Dermis blood vessel endothelial cell (primary cell): ENCODE measurements at regions not wholly inside any gene's neighbourhood (a gene's known extent, or its start where the extent isn't known, plus 50 kb on each side); places are given as distances from the start of the nearest gene placed in this dataset.
"Not testable (repeated sequence)": the region's sequence is repeated elsewhere in the genome, so short reads cannot be mapped to it uniquely, and the experiment has no call there.

Experiments used
- DNase-seq: peaks from one replicate; pipeline ENCODE4 v3.0.0; 2010

DNA sequence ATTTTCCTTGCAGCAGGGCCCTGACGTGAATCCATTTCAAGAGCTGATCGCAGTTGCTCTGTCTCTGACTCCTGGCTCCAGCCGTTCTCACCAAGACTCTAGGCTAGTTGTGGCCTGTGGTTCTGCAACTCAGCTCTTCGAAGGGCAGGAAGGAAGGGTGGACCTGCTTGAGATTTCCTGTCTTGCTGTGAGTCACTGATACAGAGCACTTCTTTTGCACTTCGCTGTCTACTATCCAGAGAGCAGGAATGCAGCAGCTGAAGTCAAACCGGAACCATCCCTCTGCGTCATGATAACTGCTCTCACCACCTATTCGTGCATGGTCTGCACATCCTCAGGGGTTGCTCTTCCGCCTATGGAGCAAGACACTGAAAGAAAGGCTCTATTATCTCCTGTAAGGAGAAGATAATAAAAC lies 59.7 kb downstream of the RAP2B start:
- DNase-seq: peak; percentile 95

DNA sequence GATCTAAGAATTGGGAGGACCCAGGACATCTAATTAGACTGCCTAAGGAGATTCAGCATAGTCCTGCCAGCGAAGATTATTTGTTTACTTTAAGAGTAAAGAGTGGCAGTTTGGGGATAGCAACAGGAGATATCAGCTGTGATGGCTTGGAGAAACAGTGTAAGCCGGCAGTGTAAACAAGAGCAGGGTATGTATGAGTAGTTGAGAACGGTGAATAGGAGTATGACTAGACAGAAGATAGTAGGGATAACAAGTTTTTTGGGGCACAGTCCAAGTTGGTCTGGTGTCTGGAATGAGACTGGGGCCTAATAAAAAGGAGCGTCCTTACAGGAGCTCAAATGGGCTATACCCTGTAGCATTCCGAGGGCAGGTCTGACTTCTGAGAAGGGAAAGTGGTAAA lies 64.9 kb downstream of the RAP2B start:
- not testable (repeated sequence) for DNase-seq

DNA sequence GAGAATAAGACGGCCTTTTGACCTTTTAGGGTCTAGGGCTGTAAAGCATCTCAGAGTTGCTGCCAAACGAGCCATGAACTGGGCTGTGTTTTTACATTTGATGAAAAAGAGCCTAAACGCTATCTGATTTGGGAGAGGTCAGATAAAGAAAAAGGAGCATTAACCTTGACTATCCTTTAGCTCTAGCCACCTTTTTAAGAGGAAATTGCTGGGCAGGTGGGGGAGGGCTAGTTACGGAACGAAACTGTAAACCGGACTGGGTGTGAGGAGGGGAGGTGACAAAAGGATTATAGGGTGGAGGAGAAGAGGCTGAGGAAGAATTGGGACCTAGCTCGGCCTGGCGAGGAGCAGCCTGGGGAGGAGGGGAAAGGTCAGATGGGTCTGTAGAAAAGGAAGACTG lies 68.4 kb downstream of the RAP2B start:
- not testable (repeated sequence) for DNase-seq

DNA sequence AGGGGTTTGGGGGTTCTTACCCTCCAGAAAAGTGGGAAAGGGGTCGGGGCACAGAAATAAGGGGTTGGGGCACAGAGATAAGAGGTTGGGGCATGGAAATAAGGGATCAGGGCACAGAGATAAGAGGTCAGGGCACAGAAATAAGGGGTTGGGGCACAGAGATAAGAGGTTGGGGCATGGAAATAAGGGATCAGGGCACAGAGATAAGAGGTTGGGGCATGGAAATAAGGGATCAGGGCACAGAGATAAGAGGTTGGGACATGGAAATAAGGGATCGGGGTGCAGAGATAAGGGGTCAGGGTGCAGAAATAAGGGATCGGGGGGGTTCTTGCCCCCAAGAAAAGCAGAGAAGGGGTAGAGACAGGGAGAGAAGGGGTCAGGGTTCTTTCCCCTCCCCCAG lies 69.2 kb downstream of the RAP2B start:
- DNase-seq: not testable (repeated sequence)

DNA sequence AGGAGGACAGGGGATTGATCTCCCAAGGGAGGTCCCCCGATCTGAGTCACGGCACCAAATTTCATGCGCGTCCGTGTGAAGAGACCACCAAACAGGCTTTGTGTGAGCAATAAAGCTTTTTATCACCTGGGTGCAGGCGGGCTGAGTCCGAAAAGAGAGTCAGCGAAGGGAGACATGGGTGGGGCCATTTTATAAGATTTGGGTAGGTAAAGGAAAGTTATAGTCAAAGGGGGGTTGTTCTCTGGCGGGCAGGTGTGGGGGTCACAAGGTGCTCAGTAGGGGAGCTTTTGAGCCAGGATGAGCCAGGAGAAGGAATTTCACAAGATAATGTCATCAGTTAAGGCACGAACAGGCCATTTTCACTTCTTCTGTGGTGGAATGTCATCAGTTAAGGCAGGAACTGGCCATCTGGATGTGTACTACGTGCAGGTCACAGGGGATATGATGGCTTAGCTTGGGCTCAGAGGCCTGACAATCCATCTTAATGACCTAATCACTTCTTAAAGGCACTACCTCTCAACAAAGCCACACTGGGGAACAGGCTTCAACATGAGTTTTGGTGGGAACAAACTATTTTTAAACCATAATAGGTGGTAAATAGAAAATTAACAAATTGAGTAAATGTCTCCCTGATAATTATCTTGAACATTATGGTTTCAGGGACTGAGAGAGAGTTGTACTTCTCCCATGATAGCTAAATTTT lies 70.2 kb downstream of the RAP2B start:
- DNase-seq: not testable (repeated sequence)

DNA sequence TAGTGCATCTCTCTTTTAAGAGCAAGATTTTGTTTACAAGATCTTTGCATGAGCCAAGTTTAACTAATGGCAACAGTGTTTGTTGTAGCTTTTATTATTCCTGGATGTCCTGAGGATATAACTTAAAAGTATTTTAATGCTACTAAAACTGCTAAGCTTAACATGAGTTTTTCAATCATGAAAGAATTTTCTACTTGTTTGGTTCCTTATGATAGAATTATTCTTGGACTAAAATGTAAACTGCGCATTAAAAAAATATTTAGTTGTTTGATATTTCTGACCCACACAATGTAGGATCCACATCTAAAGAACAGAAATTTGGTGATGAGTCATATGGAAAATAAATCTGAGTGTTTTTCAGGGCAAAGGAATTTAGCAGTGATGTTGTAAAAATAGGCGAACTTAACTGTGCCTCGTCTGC lies 70.8 kb downstream of the RAP2B start:
- DNase-seq: peak; percentile 19

DNA sequence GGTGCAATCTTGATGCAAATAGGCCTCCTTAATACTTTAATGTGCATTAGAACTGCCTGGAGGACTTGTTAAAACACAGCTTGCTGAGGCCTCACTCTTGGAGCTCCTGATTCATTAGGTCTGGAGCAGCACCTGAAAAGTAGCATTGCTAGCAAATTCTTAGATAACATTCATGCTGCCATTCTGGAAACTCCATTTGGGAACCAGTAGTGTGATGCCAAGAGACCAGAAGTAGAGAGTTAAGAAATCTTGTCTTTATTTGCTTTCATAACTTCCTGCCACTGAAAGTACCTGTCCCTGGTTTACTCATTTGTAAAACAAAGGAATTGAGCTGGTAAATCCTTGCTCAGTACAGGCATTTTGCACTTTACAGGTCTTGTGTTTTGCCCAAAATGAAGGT lies 72.0 kb downstream of the RAP2B start:
- no peak for DNase-seq

DNA sequence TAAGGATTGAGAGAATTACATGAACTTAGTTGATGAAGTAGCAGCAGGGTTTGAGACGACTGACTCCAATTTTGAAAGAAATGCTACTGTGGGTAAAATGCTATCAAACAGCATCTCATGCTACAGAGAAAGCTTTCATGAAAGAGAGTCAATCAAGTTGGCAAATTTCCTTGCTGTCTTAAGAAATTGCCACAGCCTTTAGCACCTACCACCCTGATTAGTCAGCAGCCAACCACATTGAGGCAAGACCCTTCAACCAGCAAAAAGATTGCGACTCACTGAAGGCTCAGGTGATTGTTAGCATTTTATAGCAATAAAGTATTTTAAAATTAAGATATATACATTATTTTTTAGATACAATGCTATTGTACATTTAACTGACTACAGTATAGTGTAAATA lies 80.9 kb downstream of the RAP2B start:
- DNase-seq: no peak

DNA sequence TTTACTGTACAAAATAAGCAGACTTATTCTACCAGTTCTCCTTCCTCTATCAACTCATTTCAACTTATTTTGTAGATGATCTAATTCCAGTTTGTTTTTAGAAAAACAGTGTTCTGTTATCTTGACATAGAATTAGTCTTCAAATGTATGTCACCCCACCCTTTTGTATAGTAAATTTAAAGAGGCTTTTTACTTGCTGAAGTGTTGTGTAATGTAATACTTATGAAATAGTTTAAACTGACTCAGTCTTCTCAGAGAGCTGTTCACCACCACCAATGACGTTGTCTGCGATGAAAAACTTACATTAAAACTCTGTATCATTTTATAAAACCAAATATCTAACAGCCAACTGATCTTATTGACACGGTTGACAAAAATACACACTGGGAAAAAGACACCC lies 82.9 kb downstream of the RAP2B start:
- DNase-seq: no peak

DNA sequence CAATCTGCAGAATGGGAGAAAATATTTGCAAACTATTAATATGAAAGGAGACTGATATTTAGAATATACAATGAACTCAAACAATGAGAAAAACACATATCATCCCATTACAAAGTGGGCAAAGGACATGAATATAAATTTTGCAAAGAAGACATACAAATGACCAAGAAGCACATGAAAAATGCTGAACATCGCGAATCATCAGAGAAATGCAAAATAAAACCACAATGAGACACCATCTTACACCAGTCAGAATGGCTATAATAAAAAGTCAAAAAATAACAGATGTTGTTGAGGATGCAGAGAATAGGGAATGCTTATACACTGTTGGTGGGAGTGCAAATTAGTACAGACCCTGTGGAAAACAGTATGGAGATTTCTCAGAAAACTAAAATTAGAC lies 83.6 kb downstream of the RAP2B start:
- no peak for DNase-seq

DNA sequence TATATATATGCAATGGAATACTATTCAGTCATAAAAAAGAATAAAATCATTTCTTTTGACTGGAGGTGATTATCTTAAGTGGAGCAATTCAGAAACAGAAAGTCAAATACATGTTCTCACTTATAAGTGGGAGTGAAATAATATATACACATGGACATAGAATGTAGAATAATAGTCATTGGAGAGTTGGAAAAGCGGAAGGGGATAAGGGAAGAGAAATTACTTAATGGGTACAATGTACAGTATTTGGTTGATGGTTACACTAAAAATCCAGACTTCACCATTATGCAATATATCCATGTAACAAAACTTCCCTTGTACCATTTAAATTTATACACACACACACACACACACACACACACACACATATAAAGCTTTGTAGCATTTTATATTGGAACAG lies 84.3 kb downstream of the RAP2B start:
- no peak for DNase-seq

DNA sequence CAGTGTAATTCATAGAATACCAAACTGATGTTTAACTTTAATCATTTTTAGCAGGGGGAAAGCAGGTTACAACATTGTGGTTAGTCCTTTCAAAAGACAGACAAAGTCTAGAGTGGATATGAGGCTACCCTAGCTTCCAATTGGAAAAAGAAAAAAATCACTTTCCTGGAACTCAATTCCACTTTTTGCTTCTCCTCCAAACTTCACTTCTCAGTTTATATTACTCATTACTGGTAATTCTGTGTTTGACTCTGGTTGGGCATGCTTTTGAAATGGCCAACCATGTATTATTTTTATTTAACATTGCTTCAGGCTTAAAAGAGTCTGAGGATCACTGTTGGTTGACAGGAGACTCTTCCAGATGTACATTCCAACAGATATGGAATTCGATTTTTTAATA lies 84.8 kb downstream of the RAP2B start:
- no peak for DNase-seq

DNA sequence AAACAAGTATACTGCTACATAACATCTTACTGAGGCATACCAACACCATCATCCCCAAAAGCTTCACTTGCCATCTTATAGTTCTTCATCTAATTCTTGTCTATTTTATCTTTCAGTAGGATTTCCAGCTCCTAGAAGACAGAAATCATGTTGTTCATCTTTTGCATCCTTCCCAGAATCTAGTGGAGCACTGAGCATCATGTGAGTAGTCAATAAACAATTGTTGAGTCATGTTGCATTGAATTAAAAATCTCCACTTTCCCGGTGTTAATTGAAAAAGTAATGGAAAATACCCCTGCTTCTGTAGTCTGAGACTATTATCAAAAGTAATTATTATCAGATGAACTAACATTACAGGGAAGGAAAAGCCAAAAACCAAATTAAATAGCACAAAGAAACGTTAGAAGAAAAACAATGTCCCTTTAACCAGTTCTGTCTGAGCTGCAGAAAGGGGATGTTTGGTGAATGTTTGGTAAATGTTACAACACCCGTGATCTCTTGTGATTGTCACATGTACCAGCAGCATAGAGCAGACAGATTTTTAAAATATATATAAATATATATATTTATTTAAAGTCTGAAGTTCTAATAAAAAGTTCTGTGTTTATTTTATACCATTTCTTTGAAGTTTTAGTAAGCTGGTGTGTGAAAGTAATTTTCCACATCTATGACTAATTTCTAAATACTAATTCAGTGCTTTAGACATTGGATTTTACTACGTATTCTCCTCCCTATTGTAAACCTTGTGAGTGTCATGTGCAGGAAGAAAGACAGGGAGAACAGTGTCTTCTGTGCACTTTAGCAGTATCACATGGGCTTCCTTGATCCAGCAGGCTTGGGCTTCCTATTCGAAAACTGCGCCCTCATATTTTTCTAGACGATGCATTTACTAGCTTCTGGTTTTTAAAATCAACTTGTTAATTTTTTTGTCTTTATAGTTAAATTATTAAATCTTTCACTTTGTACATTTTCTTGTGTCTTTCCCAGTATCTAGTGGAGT lies 85.6 kb downstream of the RAP2B start:
- DNase-seq: no peak

DNA sequence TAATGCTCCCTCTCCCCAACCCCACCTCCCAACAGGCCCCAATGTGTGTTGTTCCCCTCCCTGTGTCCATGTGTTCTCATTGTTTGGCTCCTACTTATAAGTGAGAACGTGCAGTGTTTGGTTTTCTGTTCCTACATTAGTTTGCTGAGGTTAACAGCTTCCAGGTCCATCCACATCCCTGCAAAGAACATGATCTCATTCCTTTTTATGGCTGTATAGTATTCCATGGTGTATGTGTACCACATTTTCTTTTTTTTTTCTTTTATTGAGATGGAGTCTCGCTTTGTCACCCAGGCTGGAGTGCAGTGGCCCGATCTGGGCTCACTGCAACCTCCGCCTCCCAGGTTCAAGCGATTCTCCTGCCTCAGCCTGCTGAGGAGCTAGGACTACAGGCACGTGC lies 86.8 kb downstream of the RAP2B start:
- not testable (repeated sequence) for DNase-seq

DNA sequence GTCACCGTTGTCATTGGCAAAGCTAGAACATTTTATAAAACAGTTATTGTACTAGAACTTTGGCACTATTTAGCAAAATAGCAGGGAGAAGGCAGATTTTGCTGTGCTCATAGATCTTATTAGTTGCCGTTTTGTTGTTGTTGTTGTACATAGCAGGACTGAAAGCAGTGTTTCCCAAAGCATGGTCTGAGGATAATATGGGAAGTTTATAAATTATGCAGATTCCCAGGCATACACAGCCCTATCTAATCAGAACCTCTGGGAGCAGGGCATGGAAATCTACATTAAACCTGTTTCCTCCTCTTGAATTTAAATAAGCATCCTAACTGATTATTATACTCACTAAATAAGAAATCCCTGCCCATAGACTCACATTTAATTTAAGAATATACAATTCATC lies 87.9 kb downstream of the RAP2B start:
- DNase-seq: no peak

DNA sequence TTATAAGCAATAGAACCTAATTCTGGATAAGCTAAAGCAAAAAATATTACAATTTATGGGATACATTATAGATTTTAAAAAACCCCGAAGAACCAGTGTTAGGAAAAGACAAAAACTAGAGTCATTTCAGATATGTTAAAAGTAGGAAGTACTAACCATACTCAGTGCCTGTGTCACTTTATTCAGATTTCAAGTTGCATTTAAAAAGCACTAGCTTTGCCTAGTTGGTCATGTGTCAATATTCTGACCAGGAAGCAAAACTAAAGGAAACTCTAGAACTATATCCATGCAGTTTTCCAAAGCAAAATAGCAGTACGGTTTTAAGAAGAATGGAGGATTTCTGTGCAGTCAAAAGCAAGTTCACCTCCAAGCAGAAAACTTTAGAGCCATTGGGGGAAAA lies 88.4 kb downstream of the RAP2B start:
- DNase-seq: no peak

DNA sequence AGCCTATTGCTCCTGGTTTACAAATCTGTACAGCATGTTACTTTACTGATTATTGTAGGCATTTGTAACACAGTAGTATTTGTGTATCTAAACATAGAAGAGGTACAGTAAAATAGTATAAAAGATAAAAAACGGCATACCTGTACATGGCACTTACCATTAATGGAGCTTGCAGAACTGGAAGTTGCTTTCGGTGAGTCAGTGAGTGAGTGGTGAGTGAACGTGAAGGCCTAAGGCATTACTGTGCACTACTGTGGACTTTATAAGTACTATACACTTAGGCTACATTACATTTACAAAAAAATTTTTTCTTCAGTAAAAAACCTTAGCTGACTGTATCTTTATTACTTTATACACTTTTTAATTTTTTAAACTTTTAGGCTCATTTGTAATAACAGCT lies 90.9 kb downstream of the RAP2B start:
- no peak for DNase-seq

DNA sequence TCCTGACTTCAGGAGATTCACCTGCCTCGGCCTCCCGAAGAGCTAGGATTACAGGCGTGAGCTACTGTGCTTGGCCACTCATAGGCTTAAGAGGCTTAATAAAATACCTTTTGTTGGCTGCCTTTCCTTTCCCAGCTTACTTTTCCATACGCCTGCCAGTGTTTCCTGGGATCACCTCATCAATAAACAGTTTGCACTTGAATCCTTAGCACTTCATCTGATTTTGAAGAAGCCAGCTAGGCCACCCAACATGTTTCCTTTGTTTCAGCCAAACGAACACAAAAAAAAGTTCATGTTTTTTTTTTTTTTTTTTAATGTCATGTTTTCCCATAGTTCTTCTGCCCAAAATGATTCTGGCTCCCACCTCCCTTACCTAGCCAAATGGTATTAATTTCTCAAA lies 92.3 kb downstream of the RAP2B start:
- no peak for DNase-seq

DNA sequence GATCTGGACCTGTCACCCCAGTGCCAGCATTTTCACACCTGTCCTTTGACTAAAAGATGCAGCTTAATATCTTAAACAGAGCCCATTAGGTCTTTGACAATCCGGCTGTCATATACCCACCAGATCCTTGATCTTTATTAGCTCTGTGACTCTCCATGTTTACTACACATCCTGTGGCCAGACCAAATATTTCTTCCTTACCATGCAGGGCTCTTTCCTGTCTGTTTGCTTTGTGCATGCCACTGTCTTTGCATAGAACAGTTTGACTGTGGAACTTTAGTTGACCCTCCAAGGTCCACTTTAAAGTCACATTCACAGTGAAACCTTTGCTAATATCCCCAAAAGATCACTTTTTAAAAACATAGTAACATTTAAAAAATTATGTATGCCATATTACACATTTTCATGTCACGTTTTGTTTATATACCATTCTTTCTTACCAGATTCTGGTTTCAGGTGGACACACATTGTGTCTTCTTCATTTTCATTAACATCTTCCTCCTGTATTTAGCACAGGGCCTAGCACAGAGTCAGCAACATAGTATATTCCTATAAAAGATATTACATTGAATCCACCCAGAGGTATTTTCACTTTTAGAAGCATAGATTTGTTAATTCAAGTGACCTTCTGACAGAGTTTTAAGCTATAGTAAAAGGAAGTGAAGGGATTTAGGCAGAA lies 95.8 kb downstream of the RAP2B start:
- DNase-seq: no peak

DNA sequence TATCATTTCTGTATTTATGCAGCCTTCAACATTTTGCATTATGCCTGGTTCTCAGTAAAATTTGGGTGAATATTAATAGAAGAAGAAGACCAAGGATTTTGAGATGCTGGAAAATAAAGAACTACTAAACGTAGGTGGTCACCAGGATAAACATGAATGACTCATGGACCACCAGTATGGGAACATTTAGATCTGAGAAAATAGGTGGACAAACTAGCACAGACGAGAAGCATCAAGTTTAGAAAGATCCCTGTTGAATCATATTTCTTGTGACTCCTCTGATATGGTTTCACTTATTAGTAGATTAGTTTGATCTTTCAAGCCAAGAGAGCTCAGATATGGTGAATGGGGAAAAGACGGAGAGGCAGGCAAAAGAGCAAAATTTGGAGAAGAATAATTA lies 97.9 kb downstream of the RAP2B start:
- DNase-seq: no peak

DNA sequence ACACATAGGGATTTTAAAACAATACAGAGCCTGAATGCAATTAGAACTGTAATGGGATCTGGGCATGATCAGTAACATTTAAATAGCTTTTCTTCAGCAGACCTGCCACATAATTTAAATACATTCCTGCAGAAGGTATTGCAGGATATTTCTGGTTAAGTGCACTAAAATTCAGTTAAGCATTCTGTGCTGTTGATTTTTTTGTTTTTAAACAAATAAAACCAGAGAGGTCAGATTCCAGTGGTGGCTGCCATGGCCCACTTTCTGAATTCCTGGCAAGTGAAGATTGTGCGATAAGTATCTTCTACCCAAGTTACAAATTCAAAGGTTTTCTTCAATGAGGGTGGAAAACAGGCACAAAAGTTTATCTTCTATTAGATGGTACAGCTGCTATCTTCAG lies 98.7 kb downstream of the RAP2B start:
- no peak for DNase-seq

DNA sequence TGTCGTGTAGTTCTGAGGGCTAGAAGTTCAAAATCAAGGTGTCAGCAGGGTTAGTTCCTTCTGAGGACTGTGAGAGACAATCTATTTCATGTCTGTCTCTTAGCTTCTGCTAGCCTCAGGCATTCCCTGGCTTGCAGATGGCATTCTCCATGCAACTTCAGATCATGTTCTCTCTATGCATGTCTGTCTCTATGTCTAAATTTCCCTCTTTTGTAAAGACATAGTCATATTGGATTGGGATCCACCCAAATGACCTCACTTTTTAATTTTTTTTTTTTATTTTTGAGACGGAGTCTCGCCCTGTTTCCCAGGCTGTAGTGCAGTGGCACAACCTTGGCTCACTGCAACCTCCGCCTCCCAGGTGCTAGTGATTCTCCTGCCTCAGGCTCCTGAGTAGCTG lies 104.6 kb downstream of the RAP2B start:
- DNase-seq: no peak

DNA sequence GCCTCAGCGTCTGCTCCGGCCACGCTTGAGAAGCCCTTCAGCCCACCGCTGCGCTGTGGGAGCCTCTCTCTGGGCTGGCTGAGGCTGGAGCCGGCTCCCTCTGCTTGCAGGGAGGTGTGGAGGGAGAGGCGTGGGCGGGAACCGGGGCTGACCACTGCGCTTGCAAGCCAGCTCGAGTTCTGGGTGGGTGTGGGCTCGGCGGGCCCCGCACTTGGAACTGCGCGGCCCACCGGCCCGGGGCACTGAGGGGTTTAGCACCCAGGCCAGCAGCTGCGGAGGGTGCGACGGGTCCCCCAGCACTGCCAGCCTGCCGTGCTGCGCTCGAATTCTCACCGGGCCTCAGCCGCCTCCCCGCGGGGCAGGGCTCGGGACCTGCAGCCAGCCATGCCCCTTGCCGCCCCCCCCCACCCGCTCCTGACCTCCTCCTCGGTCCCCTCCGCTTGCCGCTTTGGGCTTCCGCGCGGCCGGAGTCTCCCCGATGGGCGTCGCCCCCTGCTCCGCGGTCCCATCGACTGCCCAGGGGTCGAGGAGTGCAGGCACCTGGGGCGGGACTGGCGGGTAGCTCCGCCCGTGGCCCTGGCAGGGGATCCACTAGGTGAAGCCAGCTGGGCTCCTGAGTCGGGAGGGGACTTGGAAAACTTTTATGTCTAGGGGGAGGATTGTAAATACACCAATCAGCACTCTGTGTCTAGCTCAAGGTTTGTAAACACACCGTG lies 106.7 kb downstream of the RAP2B start:
- no peak for DNase-seq
